ENCODE measurements at regions not wholly inside any gene's neighbourhood (a gene's known extent, or its start where the extent isn't known, plus 50 kb on each side); places are given as distances from the start of the nearest gene placed in this dataset.

DNA sequence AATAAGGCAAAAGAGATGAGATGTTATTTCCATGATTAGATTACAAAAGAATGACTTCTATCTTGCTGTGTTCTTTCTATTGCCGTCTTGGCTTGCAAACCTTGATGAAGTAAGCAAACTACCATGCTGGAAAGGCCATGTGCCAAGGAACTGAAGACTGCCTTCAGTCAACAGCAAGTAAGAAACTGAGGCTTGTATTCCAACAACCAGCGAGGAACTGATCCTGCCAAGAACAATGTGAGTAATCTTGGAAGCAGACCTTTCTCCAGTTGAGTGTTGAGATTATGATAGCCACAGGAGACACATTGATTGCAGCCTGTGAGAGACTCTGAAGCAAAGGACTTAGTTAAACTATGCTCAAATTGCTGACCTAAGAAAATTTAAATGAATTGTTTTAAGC, 164.6 kb upstream of the GRM3 start:
- TF ChIP-seq, protein P1, sequence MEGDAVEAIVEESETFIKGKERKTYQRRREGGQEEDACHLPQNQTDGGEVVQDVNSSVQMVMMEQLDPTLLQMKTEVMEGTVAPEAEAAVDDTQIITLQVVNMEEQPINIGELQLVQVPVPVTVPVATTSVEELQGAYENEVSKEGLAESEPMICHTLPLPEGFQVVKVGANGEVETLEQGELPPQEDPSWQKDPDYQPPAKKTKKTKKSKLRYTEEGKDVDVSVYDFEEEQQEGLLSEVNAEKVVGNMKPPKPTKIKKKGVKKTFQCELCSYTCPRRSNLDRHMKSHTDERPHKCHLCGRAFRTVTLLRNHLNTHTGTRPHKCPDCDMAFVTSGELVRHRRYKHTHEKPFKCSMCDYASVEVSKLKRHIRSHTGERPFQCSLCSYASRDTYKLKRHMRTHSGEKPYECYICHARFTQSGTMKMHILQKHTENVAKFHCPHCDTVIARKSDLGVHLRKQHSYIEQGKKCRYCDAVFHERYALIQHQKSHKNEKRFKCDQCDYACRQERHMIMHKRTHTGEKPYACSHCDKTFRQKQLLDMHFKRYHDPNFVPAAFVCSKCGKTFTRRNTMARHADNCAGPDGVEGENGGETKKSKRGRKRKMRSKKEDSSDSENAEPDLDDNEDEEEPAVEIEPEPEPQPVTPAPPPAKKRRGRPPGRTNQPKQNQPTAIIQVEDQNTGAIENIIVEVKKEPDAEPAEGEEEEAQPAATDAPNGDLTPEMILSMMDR (IDR thresholded peaks at IDR 0.05): no peak
- TF ChIP-seq POLR2A (IDR thresholded peaks at IDR 0.05): no peak
